ENCODE measurements at regions not wholly inside any gene's neighbourhood (a gene's known extent, or its start where the extent isn't known, plus 50 kb on each side); places are given as distances from the start of the nearest gene placed in this dataset.
"Not testable (repeated sequence)": the region's sequence is repeated elsewhere in the genome, so short reads cannot be mapped to it uniquely, and the experiment has no call there.

GRCh38 chr3:106946866-106947265 is 430.4 kb upstream of the CCDC54 start:
- DNase-seq, result no peak

GRCh38 chr3:106957029-106957428 is 420.2 kb upstream of the CCDC54 start:
- DNase-seq, result no peak

GRCh38 chr3:106962993-106963392 is 414.2 kb upstream of the CCDC54 start:
- no peak for DNase-seq

GRCh38 chr3:106963442-106963841 is 413.8 kb upstream of the CCDC54 start:
- DNase-seq, result no peak

- DNase-seq, result no peak
Observed at GRCh38 chr3:106965307-106965706, 411.9 kb upstream of the CCDC54 start.

- DNase-seq, result no peak
Observed at GRCh38 chr3:106969596-106969995, 407.6 kb upstream of the CCDC54 start.

- DNase-seq, result no peak
Observed at GRCh38 chr3:106981392-106981791, 395.8 kb upstream of the CCDC54 start.

- no peak for DNase-seq
Observed at GRCh38 chr3:106985721-106986120, 391.5 kb upstream of the CCDC54 start.

GRCh38 chr3:106998841-106999682 is 378.2 kb upstream of the CCDC54 start:
- DNase-seq, result peak; percentile 58

GRCh38 chr3:107001635-107002034 is 375.6 kb upstream of the CCDC54 start:
- no peak for DNase-seq

- not testable (repeated sequence) for DNase-seq
Observed at GRCh38 chr3:107005352-107005751, 371.9 kb upstream of the CCDC54 start.

- no peak for DNase-seq
Observed at GRCh38 chr3:107008213-107008612, 369.0 kb upstream of the CCDC54 start.

GRCh38 chr3:107013641-107014040 is 363.6 kb upstream of the CCDC54 start:
- no peak for DNase-seq

- no peak for DNase-seq
Observed at GRCh38 chr3:107024551-107025026, 352.6 kb upstream of the CCDC54 start.

- no peak for DNase-seq
Observed at GRCh38 chr3:107025961-107026360, 351.3 kb upstream of the CCDC54 start.

GRCh38 chr3:107028086-107028485 is 349.2 kb upstream of the CCDC54 start:
- no peak for DNase-seq

- no peak for DNase-seq
Observed at GRCh38 chr3:107028626-107029025, 348.6 kb upstream of the CCDC54 start.

GRCh38 chr3:107032111-107032510 is 345.1 kb upstream of the CCDC54 start:
- no peak for DNase-seq

- no peak for DNase-seq
Observed at GRCh38 chr3:107034142-107034541, 343.1 kb upstream of the CCDC54 start.

- no peak for DNase-seq
Observed at GRCh38 chr3:107035176-107035575, 342.1 kb upstream of the CCDC54 start.

GRCh38 chr3:107044677-107045076 is 332.6 kb upstream of the CCDC54 start:
- no peak for DNase-seq

- no peak for DNase-seq
Observed at GRCh38 chr3:107045791-107046190, 331.4 kb upstream of the CCDC54 start.

- no peak for DNase-seq
Observed at GRCh38 chr3:107055181-107055942, 321.9 kb upstream of the CCDC54 start.

GRCh38 chr3:107061466-107061865 is 315.8 kb upstream of the CCDC54 start:
- no peak for DNase-seq
